ENCODE measurements at regions not wholly inside any gene's neighbourhood (a gene's known extent, or its start where the extent isn't known, plus 50 kb on each side); places are given as distances from the start of the nearest gene placed in this dataset.

GRCh38 chr4:136583567-136583966, 948.7 kb downstream of the PCDH18 start:
- no peak overlapping the region for H3K4me3 ChIP-seq (ENCODE audit: control insufficient read depth, low read depth, low read length)

GRCh38 chr4:136581119-136581518, 951.2 kb downstream of the PCDH18 start:
- no peak for DNase-seq (ENCODE audit: low read depth)
- no peak overlapping the region for H3K4me3 ChIP-seq (ENCODE audit: control insufficient read depth, low read depth, low read length)
- TF ChIP-seq, protein P1, sequence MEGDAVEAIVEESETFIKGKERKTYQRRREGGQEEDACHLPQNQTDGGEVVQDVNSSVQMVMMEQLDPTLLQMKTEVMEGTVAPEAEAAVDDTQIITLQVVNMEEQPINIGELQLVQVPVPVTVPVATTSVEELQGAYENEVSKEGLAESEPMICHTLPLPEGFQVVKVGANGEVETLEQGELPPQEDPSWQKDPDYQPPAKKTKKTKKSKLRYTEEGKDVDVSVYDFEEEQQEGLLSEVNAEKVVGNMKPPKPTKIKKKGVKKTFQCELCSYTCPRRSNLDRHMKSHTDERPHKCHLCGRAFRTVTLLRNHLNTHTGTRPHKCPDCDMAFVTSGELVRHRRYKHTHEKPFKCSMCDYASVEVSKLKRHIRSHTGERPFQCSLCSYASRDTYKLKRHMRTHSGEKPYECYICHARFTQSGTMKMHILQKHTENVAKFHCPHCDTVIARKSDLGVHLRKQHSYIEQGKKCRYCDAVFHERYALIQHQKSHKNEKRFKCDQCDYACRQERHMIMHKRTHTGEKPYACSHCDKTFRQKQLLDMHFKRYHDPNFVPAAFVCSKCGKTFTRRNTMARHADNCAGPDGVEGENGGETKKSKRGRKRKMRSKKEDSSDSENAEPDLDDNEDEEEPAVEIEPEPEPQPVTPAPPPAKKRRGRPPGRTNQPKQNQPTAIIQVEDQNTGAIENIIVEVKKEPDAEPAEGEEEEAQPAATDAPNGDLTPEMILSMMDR (IDR thresholded peaks at IDR 0.05; ENCODE audit: control insufficient read depth, insufficient read depth, low read depth, low read length, missing control alignments), result no peak

More at GRCh38 chr4:136583567-136583966, 948.7 kb downstream of the PCDH18 start:
- no peak for DNase-seq (ENCODE audit: low read depth)
- TF ChIP-seq, protein P1 (IDR thresholded peaks at IDR 0.05; ENCODE audit: control insufficient read depth, insufficient read depth, low read depth, low read length, missing control alignments), result no peak

GRCh38 chr4:136575146-136575545, 957.1 kb downstream of the PCDH18 start:
- H3K4me3 ChIP-seq (ENCODE audit: control insufficient read depth, low read depth, low read length), result no peak overlapping the region
- TF ChIP-seq, protein P1 (IDR thresholded peaks at IDR 0.05; ENCODE audit: control insufficient read depth, insufficient read depth, low read depth, low read length, missing control alignments), result no peak

DNA sequence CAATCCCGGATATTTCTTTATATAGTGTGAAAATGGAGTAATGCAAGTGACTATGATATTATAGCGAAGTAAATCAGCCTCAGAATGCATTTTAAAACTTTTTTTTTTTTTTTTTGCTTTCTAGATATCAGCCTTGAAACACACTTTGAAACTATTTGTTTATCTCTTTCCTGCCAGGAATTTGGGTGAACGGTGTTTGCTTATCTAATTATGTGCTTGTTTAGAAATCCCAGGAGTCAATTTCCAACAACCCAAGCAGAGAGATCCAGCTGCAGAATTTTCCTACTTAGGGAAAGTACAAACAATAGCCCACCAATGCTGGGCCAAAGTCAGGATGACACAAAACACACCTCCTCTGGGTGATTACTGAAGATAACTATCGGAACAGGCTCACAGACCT, 958.8 kb downstream of the PCDH18 start:
- DNase-seq (ENCODE audit: low read depth), result no peak
- H3K4me3 ChIP-seq (ENCODE audit: control insufficient read depth, low read depth, low read length), result no peak overlapping the region
- TF ChIP-seq, protein P1 (IDR thresholded peaks at IDR 0.05; ENCODE audit: control insufficient read depth, insufficient read depth, low read depth, low read length, missing control alignments), result no peak

More at GRCh38 chr4:136575146-136575545, 957.1 kb downstream of the PCDH18 start:
- DNase-seq (ENCODE audit: low read depth), result no peak

- H3K4me3 ChIP-seq (ENCODE audit: control insufficient read depth, low read depth, low read length), result no peak overlapping the region
- TF ChIP-seq, protein P1 (IDR thresholded peaks at IDR 0.05; ENCODE audit: control insufficient read depth, insufficient read depth, low read depth, low read length, missing control alignments), result no peak
- DNase-seq (ENCODE audit: low read depth), result no peak
Observed at GRCh38 chr4:136571315-136571714, 961.0 kb downstream of the PCDH18 start.

GRCh38 chr4:136562834-136563233, 969.5 kb downstream of the PCDH18 start:
- no peak for DNase-seq (ENCODE audit: low read depth)
- TF ChIP-seq, protein P1 (IDR thresholded peaks at IDR 0.05; ENCODE audit: control insufficient read depth, insufficient read depth, low read depth, low read length, missing control alignments), result no peak
- no peak overlapping the region for H3K4me3 ChIP-seq (ENCODE audit: control insufficient read depth, low read depth, low read length)
